Smooth muscle cell (in vitro differentiated cells): ENCODE measurements at regions not wholly inside any gene's neighbourhood (a gene's known extent, or its start where the extent isn't known, plus 50 kb on each side); places are given as distances from the start of the nearest gene placed in this dataset.

Experiments
- DNase-seq: peaks from one replicate; lab custom pipeline; 2025; ENCODE audit not compliant: unreplicated experiment; lab: John Stamatoyannopoulos, UW
- H2AFZ ChIP-seq: fragments of 200-600 bp; sonication (generic); 2 replicates; pipeline ENCODE4 v1.6.0; 2016; ENCODE audit warnings: antibody characterized with exemption, low read depth, mild to moderate bottlenecking
- H3F3A ChIP-seq: fragments of 200-600 bp; sonication (generic); 2 replicates; pipeline ENCODE4 v1.6.0; 2017; ENCODE audit warnings: antibody characterized with exemption, low read depth
- H3K27ac ChIP-seq: fragments of 200-600 bp; sonication (generic); 2 replicates; pipeline ENCODE4 v1.5.1; 2016; ENCODE audit warnings: low read depth, mild to moderate bottlenecking
- H3K27me3 ChIP-seq: fragments of 200-600 bp; sonication (generic); 2 replicates; pipeline ENCODE4 v1.6.1; 2016; ENCODE audit warnings: low read depth, mild to moderate bottlenecking
- H3K36me3 ChIP-seq: fragments of 200-600 bp; sonication (generic); 2 replicates; pipeline ENCODE4 v1.5.1; 2016; ENCODE audit warnings: low read depth
- H3K4me1 ChIP-seq: fragments of 200-600 bp; sonication (generic); 2 replicates; pipeline ENCODE4 v1.5.1; 2016; ENCODE audit warnings: low read depth
- H3K4me2 ChIP-seq: fragments of 200-600 bp; sonication (generic); 2 replicates; pipeline ENCODE4 v1.6.0; 2016; ENCODE audit warnings: mild to moderate bottlenecking
- H3K4me3 ChIP-seq: fragments of 200-600 bp; sonication (generic); 2 replicates; pipeline ENCODE4 v1.5.1; 2016; ENCODE audit warnings: mild to moderate bottlenecking
- H3K79me2 ChIP-seq: fragments of 200-600 bp; sonication (generic); 2 replicates; pipeline ENCODE4 v1.6.0; 2016; ENCODE audit warnings: low read depth, mild to moderate bottlenecking
- H3K9ac ChIP-seq: fragments of 200-600 bp; sonication (generic); 2 replicates; pipeline ENCODE4 v1.6.0; 2016; ENCODE audit warnings: low read depth
- H3K9me3 ChIP-seq: fragments of 200-600 bp; sonication (generic); replicated peaks from 2 replicates; pipeline ENCODE4 v1.5.1; 2016; ENCODE audit warnings: low read depth
- H4K20me1 ChIP-seq: fragments of 200-600 bp; sonication (generic); 2 replicates; pipeline ENCODE4 v1.6.0; 2016; ENCODE audit warnings: low read depth
- CTCF ChIP-seq: fragments of 200-600 bp; sonication (generic); IDR thresholded peaks from 2 replicates; pipeline ENCODE4 v1.5.1; 2017; ENCODE audit warnings: borderline replicate concordance, mild to moderate bottlenecking, antibody characterized with exemption; ENCODE audit not compliant: insufficient read depth, poor library complexity, severe bottlenecking
- WGBS: methylation state at CpG from one replicate; pipeline ENCODE4 v1.1.7; 2016; ENCODE audit warnings: low lambda C conversion rate; 5-methylcytosine and 5-hydroxymethylcytosine counted together

- DNase-seq: no peak
- WGBS: 5% methylated on average over 2 of the region's 2 CpGs
These were observed 377.4 kb downstream of the RPRM start for GRCh38 chr2:153101187-153101586.

DNA sequence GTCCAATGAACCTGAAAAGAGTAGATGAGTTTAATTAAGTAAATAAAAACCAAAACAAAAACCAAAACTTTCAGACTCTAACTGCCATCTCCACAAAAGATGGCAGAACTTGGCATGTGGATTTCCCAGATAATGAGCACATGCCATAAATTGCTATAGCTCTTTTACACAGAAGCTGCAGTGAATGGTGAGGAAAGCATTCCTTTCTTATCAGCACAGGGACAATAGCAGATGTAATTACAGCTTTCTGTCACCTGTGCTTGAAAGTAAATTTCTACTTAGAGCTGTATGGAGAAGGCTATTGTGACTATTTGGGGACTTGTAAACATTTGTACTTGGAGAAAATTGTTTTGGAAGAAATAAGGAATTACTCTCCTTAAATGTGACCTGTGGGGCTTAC lies 378.4 kb downstream of the RPRM start:
- Histone ChIP-seq H3K9me3 (no peaks in the 10 kb centered on the region), H3K4me2 (no peak overlapping the region), H4K20me1 (no peaks in the 10 kb centered on the region), H3F3A (no peaks in the 10 kb centered on the region), H3K4me3 (no peak overlapping the region), H2AFZ (no peak overlapping the region), H3K27me3 (no peaks in the 10 kb centered on the region), H3K27ac (no peak overlapping the region), H3K36me3 (no peaks in the 10 kb centered on the region), H3K4me1 (no peaks in the 10 kb centered on the region), H3K9ac (no peak overlapping the region), H3K79me2 (no peaks in the 10 kb centered on the region)
- no peak for DNase-seq
- no peak for TF ChIP-seq CTCF

More at GRCh38 chr2:153101187-153101586, 377.4 kb downstream of the RPRM start:
- Histone ChIP-seq H3K27me3 (no peaks in the 10 kb centered on the region), H3K4me1 (no peaks in the 10 kb centered on the region), H4K20me1 (no peaks in the 10 kb centered on the region), H3K9me3 (no peaks in the 10 kb centered on the region), H3K36me3 (no peaks in the 10 kb centered on the region), H3K9ac (no peak overlapping the region), H3K4me2 (no peak overlapping the region), H3F3A (no peaks in the 10 kb centered on the region), H3K27ac (no peak overlapping the region), H3K79me2 (no peaks in the 10 kb centered on the region), H2AFZ (no peak overlapping the region), H3K4me3 (no peak overlapping the region)
- no peak for TF ChIP-seq CTCF

- Histone ChIP-seq H4K20me1 (no peaks in the 10 kb centered on the region), H2AFZ (no peak overlapping the region), H3K4me1 (no peaks in the 10 kb centered on the region), H3K36me3 (no peaks in the 10 kb centered on the region), H3K9me3 (no peaks in the 10 kb centered on the region), H3F3A (no peaks in the 10 kb centered on the region), H3K27me3 (no peaks in the 10 kb centered on the region), H3K4me3 (no peak overlapping the region), H3K27ac (no peak overlapping the region), H3K4me2 (no peak overlapping the region), H3K9ac (no peak overlapping the region), H3K79me2 (no peaks in the 10 kb centered on the region)
- TF ChIP-seq CTCF: no peak
- no peak for DNase-seq
These were observed 379.7 kb downstream of the ARL6IP6 start for GRCh38 chr2:153098073-153098472.

DNA sequence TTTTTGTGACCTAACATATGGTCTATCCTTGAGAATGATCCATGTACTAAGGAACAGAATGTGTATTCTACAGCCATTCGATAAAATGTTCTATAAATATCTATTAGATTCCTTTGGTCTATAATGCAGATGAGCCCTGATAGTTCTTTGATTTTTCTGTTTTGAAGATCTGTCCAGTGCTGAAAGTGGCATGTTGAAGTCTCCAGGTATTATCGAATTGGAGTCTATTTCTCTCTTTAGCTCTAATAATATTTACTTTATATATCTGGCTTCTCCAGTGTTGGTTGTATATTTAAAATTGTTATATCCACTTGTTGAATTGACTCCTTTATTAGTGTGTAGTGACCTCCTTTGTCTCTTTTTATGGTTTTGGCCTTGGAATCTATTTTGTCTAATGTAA lies 377.9 kb downstream of the ARL6IP6 start:
- no peak overlapping the region for H3K27ac ChIP-seq
- H3K4me1 ChIP-seq: no peaks in the 10 kb centered on the region
- no peaks in the 10 kb centered on the region for H3F3A ChIP-seq
- H4K20me1 ChIP-seq: no peaks in the 10 kb centered on the region
- no peak for TF ChIP-seq CTCF
- H3K9me3 ChIP-seq: no peaks in the 10 kb centered on the region
- H3K4me2 ChIP-seq: no peak overlapping the region
- no peak overlapping the region for H2AFZ ChIP-seq
- H3K9ac ChIP-seq: no peak overlapping the region
- WGBS: 97% methylated on average over 2 of the region's 2 CpGs
- H3K4me3 ChIP-seq: no peak overlapping the region
- H3K27me3 ChIP-seq: no peaks in the 10 kb centered on the region
- no peak for DNase-seq
- H3K36me3 ChIP-seq: no peaks in the 10 kb centered on the region
- no peaks in the 10 kb centered on the region for H3K79me2 ChIP-seq
